Loucy (cell line): ENCODE measurements at regions not wholly inside any gene's neighbourhood (a gene's known extent, or its start where the extent isn't known, plus 50 kb on each side); places are given as distances from the start of the nearest gene placed in this dataset.

ENCODE experiments used
- EZH2phosphoT487 ChIP-seq: fragments of 200-600 bp; IDR thresholded peaks from 2 replicates; pipeline ENCODE4 v1.6.1; 2018; ENCODE audit warnings: antibody characterized with exemption, mild to moderate bottlenecking, moderate library complexity, borderline replicate concordance
- TF ChIP-seq, protein P1 (sequence below): fragments of 200-600 bp; sonication (generic); conservative IDR thresholded peaks from 2 replicates; pipeline ENCODE4 v1.5.1; 2014; ENCODE audit warnings: mild to moderate bottlenecking, antibody characterized with exemption, low read length

DNA sequence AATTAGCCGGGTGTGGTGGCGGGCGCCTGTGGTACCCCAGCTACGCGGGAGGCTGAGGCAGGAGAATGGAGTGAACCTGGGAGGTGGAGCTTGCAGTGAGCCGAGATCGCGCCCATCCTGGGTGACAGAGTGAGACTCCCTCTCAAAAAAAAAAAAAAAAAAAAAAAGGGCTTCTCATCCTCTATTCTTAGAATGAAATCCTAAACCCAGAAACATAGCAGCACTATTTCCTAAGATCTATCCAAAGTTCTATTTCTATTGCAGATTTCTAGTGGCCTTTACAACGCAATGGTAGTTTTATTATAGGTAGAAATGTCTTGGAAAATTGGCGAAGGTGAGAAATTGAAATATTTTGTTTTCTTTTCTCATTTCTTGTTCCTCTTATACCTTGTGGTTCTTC, 501.0 kb upstream of the SETBP1 start:
- TF ChIP-seq, protein P1, sequence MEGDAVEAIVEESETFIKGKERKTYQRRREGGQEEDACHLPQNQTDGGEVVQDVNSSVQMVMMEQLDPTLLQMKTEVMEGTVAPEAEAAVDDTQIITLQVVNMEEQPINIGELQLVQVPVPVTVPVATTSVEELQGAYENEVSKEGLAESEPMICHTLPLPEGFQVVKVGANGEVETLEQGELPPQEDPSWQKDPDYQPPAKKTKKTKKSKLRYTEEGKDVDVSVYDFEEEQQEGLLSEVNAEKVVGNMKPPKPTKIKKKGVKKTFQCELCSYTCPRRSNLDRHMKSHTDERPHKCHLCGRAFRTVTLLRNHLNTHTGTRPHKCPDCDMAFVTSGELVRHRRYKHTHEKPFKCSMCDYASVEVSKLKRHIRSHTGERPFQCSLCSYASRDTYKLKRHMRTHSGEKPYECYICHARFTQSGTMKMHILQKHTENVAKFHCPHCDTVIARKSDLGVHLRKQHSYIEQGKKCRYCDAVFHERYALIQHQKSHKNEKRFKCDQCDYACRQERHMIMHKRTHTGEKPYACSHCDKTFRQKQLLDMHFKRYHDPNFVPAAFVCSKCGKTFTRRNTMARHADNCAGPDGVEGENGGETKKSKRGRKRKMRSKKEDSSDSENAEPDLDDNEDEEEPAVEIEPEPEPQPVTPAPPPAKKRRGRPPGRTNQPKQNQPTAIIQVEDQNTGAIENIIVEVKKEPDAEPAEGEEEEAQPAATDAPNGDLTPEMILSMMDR: no peak
- no peak for TF ChIP-seq EZH2phosphoT487
